ENCODE measurements at regions not wholly inside any gene's neighbourhood (a gene's known extent, or its start where the extent isn't known, plus 50 kb on each side); places are given as distances from the start of the nearest gene placed in this dataset.

DNA sequence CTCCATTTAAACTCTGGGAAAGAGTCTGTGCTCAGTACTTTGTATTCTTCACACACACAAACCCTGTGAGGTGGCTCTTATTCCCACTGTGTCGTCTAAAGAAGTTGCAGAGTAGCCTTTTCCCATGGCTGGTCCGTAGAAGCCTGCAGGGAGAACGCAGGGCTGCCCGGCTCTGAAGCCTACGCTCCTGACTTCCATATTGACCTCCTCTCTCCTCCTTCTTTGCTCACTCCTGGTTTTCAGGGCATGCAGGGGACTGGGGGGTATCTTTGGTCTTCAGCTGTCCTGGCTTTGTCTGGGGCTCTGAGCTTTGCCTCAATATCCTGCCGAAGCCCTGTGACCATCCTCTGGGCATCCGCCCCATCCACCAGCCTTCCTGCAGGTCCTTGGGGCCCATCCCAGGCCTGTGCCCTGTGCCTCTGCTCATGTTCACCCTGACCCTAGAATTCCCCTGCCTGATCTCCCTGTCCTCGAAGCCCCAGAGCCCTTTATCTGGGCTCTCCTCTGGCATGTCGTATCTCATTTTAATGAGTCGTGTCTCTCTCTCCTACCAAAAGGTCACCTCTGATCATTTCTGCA is 83.8 kb upstream of the FSTL4 start:
- TF ChIP-seq, protein P1, sequence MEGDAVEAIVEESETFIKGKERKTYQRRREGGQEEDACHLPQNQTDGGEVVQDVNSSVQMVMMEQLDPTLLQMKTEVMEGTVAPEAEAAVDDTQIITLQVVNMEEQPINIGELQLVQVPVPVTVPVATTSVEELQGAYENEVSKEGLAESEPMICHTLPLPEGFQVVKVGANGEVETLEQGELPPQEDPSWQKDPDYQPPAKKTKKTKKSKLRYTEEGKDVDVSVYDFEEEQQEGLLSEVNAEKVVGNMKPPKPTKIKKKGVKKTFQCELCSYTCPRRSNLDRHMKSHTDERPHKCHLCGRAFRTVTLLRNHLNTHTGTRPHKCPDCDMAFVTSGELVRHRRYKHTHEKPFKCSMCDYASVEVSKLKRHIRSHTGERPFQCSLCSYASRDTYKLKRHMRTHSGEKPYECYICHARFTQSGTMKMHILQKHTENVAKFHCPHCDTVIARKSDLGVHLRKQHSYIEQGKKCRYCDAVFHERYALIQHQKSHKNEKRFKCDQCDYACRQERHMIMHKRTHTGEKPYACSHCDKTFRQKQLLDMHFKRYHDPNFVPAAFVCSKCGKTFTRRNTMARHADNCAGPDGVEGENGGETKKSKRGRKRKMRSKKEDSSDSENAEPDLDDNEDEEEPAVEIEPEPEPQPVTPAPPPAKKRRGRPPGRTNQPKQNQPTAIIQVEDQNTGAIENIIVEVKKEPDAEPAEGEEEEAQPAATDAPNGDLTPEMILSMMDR (IDR thresholded peaks at IDR 0.05) = no peak
- no peak for TF ChIP-seq EP300 (IDR thresholded peaks at IDR 0.05)

Data from tibial nerve (tissue), 4 donors.